GM21717 (cell line): ENCODE measurements at regions not wholly inside any gene's neighbourhood (a gene's known extent, or its start where the extent isn't known, plus 50 kb on each side); places are given as distances from the start of the nearest gene placed in this dataset.
"Not testable (repeated sequence)": the region's sequence is repeated elsewhere in the genome, so short reads cannot be mapped to it uniquely, and the experiment has no call there.

Source experiments
- ATAC-seq: cut with Tn5 transposase; IDR thresholded peaks from one replicate; pipeline ENCODE4 v1.9.1; 2021; ENCODE audit warnings: mild to moderate bottlenecking, moderate library complexity; ENCODE audit not compliant: unreplicated experiment

DNA sequence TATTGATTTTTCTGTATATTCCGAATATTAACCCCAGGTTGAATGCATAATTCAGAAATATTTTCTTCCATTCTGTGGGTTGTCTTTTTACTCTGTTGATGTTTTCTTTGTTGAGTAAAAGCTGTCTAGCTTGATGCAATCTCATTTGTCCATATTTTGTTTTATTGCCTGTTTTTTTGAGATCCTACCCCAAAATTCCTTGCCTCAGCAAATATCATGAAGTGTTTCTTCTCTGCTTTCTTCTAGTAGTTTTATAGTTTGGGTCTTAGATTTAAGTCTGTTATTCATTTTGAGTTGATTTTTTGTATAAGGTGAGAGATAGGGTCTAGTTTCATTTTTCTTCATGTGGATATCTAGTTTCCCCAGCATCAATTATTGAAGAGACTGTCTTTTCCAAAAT, 467.9 kb upstream of the GCFC2 start:
- no peak for ATAC-seq

GRCh38 chr2:76175295-76175694, 464.6 kb upstream of the GCFC2 start:
- no peak for ATAC-seq

- ATAC-seq: no peak
Observed at GRCh38 chr2:76174505-76174904, 463.8 kb upstream of the GCFC2 start.

GRCh38 chr2:76173206-76173605, 462.5 kb upstream of the GCFC2 start:
- ATAC-seq: not testable (repeated sequence)

DNA sequence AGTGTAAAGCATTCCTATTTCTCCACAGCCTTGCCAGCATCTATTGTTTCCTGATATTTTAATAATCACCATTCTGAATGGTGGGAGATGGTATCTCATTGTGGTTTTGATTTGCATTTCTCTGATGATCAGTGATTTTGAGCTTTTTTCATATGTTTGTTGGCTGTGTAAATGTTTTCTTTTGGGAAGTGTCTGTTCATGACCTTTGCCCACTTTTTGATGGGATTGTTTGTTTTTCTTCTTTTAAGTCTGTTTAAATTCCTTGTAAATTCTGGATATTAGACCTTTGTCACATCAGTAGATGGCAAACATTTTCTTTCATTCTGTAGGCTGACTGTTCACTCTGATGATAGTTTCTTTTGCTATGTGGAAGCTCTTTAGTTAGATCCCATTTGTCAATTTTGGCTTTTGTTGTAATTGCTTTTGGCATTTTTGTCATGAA, 461.5 kb upstream of the GCFC2 start:
- not testable (repeated sequence) for ATAC-seq

DNA sequence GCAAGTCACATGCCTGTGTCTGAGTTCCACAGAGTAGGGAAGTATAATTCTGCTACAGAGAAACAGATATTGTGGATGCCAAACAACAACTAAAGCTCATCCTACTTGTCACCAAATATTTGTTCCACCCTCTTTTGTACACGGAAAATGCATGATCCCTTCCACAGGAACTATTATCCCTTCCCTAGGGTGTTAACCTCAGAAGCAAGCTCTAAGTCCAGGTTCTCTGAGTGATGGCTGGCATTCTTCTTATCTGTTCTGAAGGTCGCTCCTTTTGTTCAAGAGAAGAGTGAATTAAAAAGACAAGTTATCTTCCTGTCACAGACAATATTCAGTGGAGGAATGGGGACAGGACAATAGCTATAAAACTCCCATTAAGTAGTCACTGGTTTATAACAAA, 460.1 kb upstream of the GCFC2 start:
- ATAC-seq: no peak

- ATAC-seq: no peak
Observed at GRCh38 chr2:76170009-76170384, 459.3 kb upstream of the GCFC2 start.

DNA sequence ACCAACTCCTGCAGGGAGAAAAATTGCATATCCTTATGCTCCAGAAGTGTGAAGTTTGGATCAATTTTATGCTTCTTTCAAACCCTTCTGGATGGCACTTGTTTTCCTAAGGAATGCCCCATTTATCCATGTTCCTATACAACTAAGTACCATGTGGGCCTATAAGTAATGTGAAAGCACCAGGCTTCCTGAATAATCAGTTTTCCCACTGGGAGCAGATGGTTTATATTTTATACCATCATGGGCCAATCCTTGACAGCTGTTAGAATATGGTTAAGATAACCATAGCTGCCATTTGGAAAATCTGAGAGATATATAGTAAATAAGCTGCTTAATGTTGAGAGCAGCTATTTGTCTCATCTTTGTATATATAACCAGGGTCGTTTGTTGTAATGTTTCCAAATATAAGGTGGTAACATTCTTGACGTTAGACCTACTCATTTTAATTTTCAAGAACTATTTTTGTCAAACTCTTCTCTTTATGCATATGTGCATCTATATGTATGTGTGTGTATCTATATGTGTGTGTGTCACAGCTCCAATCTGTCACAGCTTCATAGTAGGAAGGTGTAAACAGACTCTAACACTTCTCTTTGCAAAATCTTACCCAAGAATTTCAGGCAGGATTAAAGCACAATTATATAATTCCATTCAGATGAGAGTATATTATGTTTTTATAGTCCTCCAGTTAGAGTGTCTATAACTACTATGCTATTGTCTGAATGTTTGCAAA, 458.7 kb upstream of the GCFC2 start:
- no peak for ATAC-seq

DNA sequence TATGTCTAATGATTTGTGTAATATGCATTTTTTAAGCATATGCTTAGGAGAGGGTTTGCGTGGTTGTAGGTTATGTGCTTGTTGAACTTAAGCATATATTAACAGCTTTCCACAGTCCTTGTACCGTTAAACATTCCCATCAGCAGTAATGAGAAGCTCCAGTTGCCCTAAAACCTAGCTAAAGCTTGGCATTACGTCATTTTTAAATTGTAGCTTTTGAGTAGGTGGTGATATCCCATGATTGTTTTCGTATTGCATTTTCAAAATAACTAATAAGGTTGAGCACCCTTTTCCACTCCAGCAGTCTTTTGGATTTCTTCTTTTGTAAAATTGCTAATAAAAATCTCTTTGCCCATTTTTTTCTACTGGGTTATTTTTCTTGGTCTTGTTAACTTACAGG, 453.1 kb upstream of the GCFC2 start:
- no peak for ATAC-seq

DNA sequence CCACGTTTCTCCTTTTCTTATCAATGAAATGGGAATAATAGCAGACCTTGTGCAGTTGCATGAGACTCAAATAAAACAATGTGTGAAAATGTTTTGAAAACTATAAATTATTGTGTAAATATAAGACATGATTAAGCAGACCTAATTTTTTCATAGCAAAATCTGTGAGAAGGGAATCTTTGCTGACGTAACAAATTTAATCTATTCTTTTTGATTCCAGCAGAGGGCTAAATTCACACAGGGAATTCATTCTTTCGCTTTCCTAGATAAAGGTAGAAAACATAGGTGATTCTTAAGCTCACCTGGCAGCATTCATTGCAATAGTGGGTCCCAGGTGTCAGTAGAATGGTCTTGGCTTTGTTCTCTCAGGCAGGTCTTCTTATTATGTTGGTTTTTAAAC, 450.0 kb upstream of the GCFC2 start:
- no peak for ATAC-seq

- ATAC-seq: no peak
Observed at GRCh38 chr2:76159042-76159648, 448.4 kb upstream of the GCFC2 start.

GRCh38 chr2:76157531-76157930, 446.8 kb upstream of the GCFC2 start:
- no peak for ATAC-seq

DNA sequence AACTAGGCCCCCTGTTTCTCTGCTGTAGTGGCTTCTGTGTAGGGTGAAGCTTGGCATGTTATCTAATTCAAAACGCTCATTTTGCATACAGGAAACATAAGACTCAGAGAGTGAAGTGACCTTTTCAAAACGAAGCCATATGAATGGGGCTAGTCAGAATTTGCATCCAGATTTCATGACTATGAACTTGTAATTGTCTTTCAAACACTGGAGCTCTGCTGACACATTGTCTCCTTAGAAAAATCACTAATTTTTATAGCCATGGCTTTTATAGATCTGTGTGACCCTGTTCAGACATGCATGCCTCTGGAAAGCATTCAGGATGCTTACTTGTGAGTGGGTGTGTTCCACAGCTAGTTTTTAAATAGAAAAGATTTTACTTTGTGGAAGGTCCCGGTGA, 444.3 kb upstream of the GCFC2 start:
- no peak for ATAC-seq

- no peak for ATAC-seq
Observed at GRCh38 chr2:76149846-76150245, 439.1 kb upstream of the GCFC2 start.

DNA sequence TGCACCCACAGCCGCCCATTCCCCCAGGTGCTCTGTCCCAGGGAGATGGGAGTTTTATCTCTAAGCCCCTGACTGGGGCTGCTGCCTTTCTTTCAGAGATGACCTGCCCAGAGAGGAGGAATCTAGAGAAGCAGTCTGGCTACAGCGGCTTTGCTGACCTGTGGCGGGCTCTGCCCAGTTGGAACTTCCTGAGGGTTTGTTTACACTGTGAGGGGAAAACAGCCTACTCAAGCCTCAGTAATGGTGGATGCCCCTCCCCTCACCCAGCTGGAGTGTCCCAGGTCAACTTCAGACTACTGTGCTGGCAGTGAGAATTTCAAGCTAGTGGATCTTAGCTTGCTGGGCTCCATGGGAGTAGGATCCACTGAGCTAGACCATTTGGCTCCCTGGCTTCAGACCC, 428.6 kb upstream of the GCFC2 start:
- not testable (repeated sequence) for ATAC-seq

GRCh38 chr2:76128622-76129021, 417.9 kb upstream of the GCFC2 start:
- ATAC-seq: no peak

DNA sequence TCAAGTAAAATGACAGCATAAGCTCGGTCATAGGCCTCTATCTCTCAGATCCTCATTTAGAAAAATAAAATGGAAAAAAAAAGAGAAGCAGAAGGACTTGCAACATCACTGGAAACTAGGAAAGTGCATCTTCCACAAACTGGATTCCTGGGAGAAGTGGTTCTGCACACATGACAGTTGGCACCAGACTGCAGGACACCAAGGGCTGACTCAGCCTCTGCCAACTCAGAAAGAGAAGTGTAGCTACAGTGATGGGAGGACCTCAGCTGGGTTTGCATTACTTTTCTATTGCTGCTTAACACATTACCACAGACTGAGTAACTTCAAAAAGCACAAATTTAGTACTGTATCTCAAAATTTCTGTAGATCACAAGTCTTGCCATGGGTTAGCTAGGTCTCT, 409.5 kb upstream of the GCFC2 start:
- no peak for ATAC-seq

GRCh38 chr2:76089683-76090082, 379.0 kb upstream of the GCFC2 start:
- ATAC-seq: no peak

DNA sequence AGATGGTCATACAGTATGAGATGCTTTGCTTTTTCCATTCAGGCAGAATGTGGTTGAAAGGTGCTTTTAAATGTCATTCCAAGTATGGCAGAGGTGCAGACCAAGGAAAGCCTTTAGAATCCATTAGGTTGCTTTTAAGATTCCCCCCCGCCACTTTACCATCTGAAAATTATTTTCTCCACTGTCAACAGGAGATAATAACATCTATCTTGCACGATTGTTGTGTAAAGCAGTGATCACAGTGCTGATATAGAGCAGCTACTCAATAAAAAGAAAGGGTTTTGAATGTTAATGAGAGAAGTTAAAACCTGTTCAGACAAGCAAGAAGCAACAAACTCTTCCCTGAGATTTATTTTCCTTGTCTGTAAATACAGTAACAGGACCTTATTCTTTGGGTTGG, 372.5 kb upstream of the GCFC2 start:
- no peak for ATAC-seq

DNA sequence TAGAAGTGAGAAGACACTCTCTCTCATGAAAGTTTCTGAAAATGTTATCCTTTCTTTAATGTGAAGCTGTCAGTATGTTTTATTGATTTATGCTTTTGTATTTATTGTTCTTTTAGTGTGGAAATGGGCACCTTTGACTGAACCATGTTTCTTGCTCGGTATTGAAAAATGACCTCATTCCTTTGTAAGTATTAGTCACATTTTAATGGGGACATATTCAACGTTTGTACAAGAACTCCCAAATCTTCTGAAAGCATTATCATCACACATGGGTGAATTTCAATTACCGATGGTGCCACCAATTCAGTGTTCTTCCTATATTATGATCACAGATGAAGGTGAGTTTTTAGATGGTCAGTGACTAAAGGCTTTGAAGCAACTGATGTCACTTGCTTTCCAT, 371.8 kb upstream of the GCFC2 start:
- ATAC-seq: no peak

DNA sequence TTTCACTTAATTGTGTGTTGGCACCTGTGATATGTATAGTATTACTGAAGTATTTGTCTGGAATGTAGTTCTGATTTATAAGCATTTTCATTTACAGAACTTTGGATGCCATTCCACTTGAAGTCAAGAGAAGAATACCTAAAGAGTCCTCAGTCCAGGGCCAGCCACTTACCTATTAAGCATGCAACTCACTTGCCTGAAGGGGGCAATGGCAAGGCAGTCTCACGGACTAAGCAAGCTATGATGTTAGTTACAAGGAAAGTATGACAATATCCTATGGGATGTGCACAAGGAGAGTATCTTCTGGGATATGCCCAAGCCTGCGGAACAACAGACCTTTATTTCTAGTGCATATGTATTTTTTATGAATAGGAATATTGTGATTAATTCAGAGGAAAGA, 369.4 kb upstream of the GCFC2 start:
- no peak for ATAC-seq

GRCh38 chr2:76075126-76075525, 364.4 kb upstream of the GCFC2 start:
- ATAC-seq: no peak
